ENCODE measurements at regions not wholly inside any gene's neighbourhood (a gene's known extent, or its start where the extent isn't known, plus 50 kb on each side); places are given as distances from the start of the nearest gene placed in this dataset.

GRCh38 chr17:73706858-73707257, 62.6 kb upstream of the SDK2 start:
- Histone ChIP-seq H3K9me3 (ENCODE audit: control insufficient read depth in 2 of 2, insufficient read depth in 1 of 2, low read depth in 1 of 2, low read length in 1 of 2) (peaks cover 0 to 4% of the 10 kb centered on the region in 2 donors), H3K4me1 (ENCODE audit: control insufficient read depth in 2 of 2, insufficient read depth in 2 of 2, low read length in 1 of 2) (peaks cover 0 to 4% of the 10 kb centered on the region in 2 donors), H3K27me3 (ENCODE audit: control insufficient read depth in 1 of 2, insufficient read depth in 2 of 2, low read length in 2 of 2) (peaks cover 0 to 5% of the 10 kb centered on the region in 2 donors), H3K36me3 (ENCODE audit: control insufficient read depth in 2 of 2, insufficient read depth in 2 of 2, low read length in 1 of 2) (no peaks in the 10 kb centered on the region), H3K27ac (ENCODE audit: low read depth in 2 of 2, low read length in 1 of 2) (no peak overlapping the region), H3K4me3 (ENCODE audit: low read depth in 1 of 2, low read length in 2 of 2) (no peak overlapping the region)
- 66 to 72% methylated on average over 9 of the region's 9 CpGs for WGBS, 2 donors

GRCh38 chr17:73707358-73707757, 63.1 kb upstream of the SDK2 start:
- H3K4me1 ChIP-seq (ENCODE audit: control insufficient read depth in 2 of 2, insufficient read depth in 2 of 2, low read length in 1 of 2), result peaks cover 0 to 4% of the 10 kb centered on the region in 2 donors
- H3K9me3 ChIP-seq (ENCODE audit: control insufficient read depth in 2 of 2, insufficient read depth in 1 of 2, low read depth in 1 of 2, low read length in 1 of 2), result peaks cover 0 to 4% of the 10 kb centered on the region in 2 donors
- H3K27ac ChIP-seq (ENCODE audit: low read depth in 2 of 2, low read length in 1 of 2), result no peak overlapping the region
- H3K27me3 ChIP-seq (ENCODE audit: control insufficient read depth in 1 of 2, insufficient read depth in 2 of 2, low read length in 2 of 2), result peaks cover 0 to 5% of the 10 kb centered on the region in 2 donors
- no peaks in the 10 kb centered on the region for H3K36me3 ChIP-seq (ENCODE audit: control insufficient read depth in 2 of 2, insufficient read depth in 2 of 2, low read length in 1 of 2)
- 85 to 92% methylated on average over 4 of the region's 4 CpGs for WGBS, 2 donors
- no peak overlapping the region for H3K4me3 ChIP-seq (ENCODE audit: low read depth in 1 of 2, low read length in 2 of 2)

- H3K4me1 ChIP-seq (ENCODE audit: control insufficient read depth in 2 of 2, insufficient read depth in 2 of 2, low read length in 1 of 2), result peaks cover 0 to 4% of the 10 kb centered on the region in 2 donors
- H3K27ac ChIP-seq (ENCODE audit: low read depth in 2 of 2, low read length in 1 of 2), result no peak overlapping the region
- no peaks in the 10 kb centered on the region for H3K36me3 ChIP-seq (ENCODE audit: control insufficient read depth in 2 of 2, insufficient read depth in 2 of 2, low read length in 1 of 2)
- 12 to 17% methylated on average over 15 of the region's 15 CpGs for WGBS, 2 donors
- peaks cover 0 to 5% of the 10 kb centered on the region in 2 donors for H3K27me3 ChIP-seq (ENCODE audit: control insufficient read depth in 1 of 2, insufficient read depth in 2 of 2, low read length in 2 of 2)
- H3K4me3 ChIP-seq (ENCODE audit: low read depth in 1 of 2, low read length in 2 of 2), result no peak overlapping the region
- peaks cover 0 to 4% of the 10 kb centered on the region in 2 donors for H3K9me3 ChIP-seq (ENCODE audit: control insufficient read depth in 2 of 2, insufficient read depth in 1 of 2, low read depth in 1 of 2, low read length in 1 of 2)
Measured at GRCh38 chr17:73710095-73710592, 65.9 kb upstream of the SDK2 start.

- Histone ChIP-seq H3K4me3 (ENCODE audit: low read depth in 1 of 2, low read length in 2 of 2) (no peak overlapping the region), H3K36me3 (ENCODE audit: control insufficient read depth in 2 of 2, insufficient read depth in 2 of 2, low read length in 1 of 2) (no peaks in the 10 kb centered on the region), H3K4me1 (ENCODE audit: control insufficient read depth in 2 of 2, insufficient read depth in 2 of 2, low read length in 1 of 2) (peaks cover 0 to 4% of the 10 kb centered on the region in 2 donors), H3K9me3 (ENCODE audit: control insufficient read depth in 2 of 2, insufficient read depth in 1 of 2, low read depth in 1 of 2, low read length in 1 of 2) (peaks cover 0 to 4% of the 10 kb centered on the region in 2 donors), H3K27ac (ENCODE audit: low read depth in 2 of 2, low read length in 1 of 2) (no peak overlapping the region), H3K27me3 (ENCODE audit: control insufficient read depth in 1 of 2, insufficient read depth in 2 of 2, low read length in 2 of 2) (peaks cover 0 to 5% of the 10 kb centered on the region in 2 donors)
- WGBS, 2 donors, result 63 to 68% methylated on average over 5 of the region's 5 CpGs
Measured at GRCh38 chr17:73711184-73711583, 66.9 kb upstream of the SDK2 start.

- Histone ChIP-seq H3K27me3 (ENCODE audit: control insufficient read depth in 1 of 2, insufficient read depth in 2 of 2, low read length in 2 of 2) (peaks cover 0 to 5% of the 10 kb centered on the region in 2 donors), H3K4me1 (ENCODE audit: control insufficient read depth in 2 of 2, insufficient read depth in 2 of 2, low read length in 1 of 2) (peaks cover 0 to 4% of the 10 kb centered on the region in 2 donors), H3K36me3 (ENCODE audit: control insufficient read depth in 2 of 2, insufficient read depth in 2 of 2, low read length in 1 of 2) (no peaks in the 10 kb centered on the region), H3K4me3 (ENCODE audit: low read depth in 1 of 2, low read length in 2 of 2) (no peak overlapping the region), H3K27ac (ENCODE audit: low read depth in 2 of 2, low read length in 1 of 2) (no peak overlapping the region), H3K9me3 (ENCODE audit: control insufficient read depth in 2 of 2, insufficient read depth in 1 of 2, low read depth in 1 of 2, low read length in 1 of 2) (peaks cover 0 to 4% of the 10 kb centered on the region in 2 donors)
- 71 to 78% methylated on average over 8 of the region's 8 CpGs for WGBS, 2 donors
Measured at GRCh38 chr17:73711916-73712315, 67.7 kb upstream of the SDK2 start.

- peaks cover 0 to 5% of the 10 kb centered on the region in 2 donors for H3K27me3 ChIP-seq (ENCODE audit: control insufficient read depth in 1 of 2, insufficient read depth in 2 of 2, low read length in 2 of 2)
- H3K9me3 ChIP-seq (ENCODE audit: control insufficient read depth in 2 of 2, insufficient read depth in 1 of 2, low read depth in 1 of 2, low read length in 1 of 2), result no peaks in the 10 kb centered on the region
- H3K36me3 ChIP-seq (ENCODE audit: control insufficient read depth in 2 of 2, insufficient read depth in 2 of 2, low read length in 1 of 2), result no peaks in the 10 kb centered on the region
- WGBS, 2 donors, result 31 to 39% methylated on average over 9 of the region's 9 CpGs
- peaks cover 0 to 4% of the 10 kb centered on the region in 2 donors for H3K4me1 ChIP-seq (ENCODE audit: control insufficient read depth in 2 of 2, insufficient read depth in 2 of 2, low read length in 1 of 2)
- H3K4me3 ChIP-seq (ENCODE audit: low read depth in 1 of 2, low read length in 2 of 2), result no peak overlapping the region
- no peak overlapping the region for H3K27ac ChIP-seq (ENCODE audit: low read depth in 2 of 2, low read length in 1 of 2)
Measured at GRCh38 chr17:73713136-73713535, 68.9 kb upstream of the SDK2 start.

- Histone ChIP-seq H3K4me1 (ENCODE audit: control insufficient read depth in 2 of 2, insufficient read depth in 2 of 2, low read length in 1 of 2) (peaks cover 3 to 4% of the 10 kb centered on the region in 2 donors), H3K36me3 (ENCODE audit: control insufficient read depth in 2 of 2, insufficient read depth in 2 of 2, low read length in 1 of 2) (no peaks in the 10 kb centered on the region), H3K27me3 (ENCODE audit: control insufficient read depth in 1 of 2, insufficient read depth in 2 of 2, low read length in 2 of 2) (no peaks in the 10 kb centered on the region), H3K27ac (ENCODE audit: low read depth in 2 of 2, low read length in 1 of 2) (no peak overlapping the region), H3K9me3 (ENCODE audit: control insufficient read depth in 2 of 2, insufficient read depth in 1 of 2, low read depth in 1 of 2, low read length in 1 of 2) (no peaks in the 10 kb centered on the region), H3K4me3 (ENCODE audit: low read depth in 1 of 2, low read length in 2 of 2) (no peak overlapping the region)
- 71 to 74% methylated on average over 10 of the region's 10 CpGs for WGBS, 2 donors
Measured at GRCh38 chr17:73715769-73716168, 71.5 kb upstream of the SDK2 start.

- no peaks in the 10 kb centered on the region for H3K9me3 ChIP-seq (ENCODE audit: control insufficient read depth in 2 of 2, insufficient read depth in 1 of 2, low read depth in 1 of 2, low read length in 1 of 2)
- H3K4me1 ChIP-seq (ENCODE audit: control insufficient read depth in 2 of 2, insufficient read depth in 2 of 2, low read length in 1 of 2), result peaks cover 0 to 3% of the 10 kb centered on the region in 2 donors
- H3K27ac ChIP-seq (ENCODE audit: low read depth in 2 of 2, low read length in 1 of 2), result no peak overlapping the region
- WGBS, 2 donors, result 72 to 80% methylated on average over 5 of the region's 5 CpGs
- H3K4me3 ChIP-seq (ENCODE audit: low read depth in 1 of 2, low read length in 2 of 2), result no peak overlapping the region
- H3K36me3 ChIP-seq (ENCODE audit: control insufficient read depth in 2 of 2, insufficient read depth in 2 of 2, low read length in 1 of 2), result no peaks in the 10 kb centered on the region
- H3K27me3 ChIP-seq (ENCODE audit: control insufficient read depth in 1 of 2, insufficient read depth in 2 of 2, low read length in 2 of 2), result no peaks in the 10 kb centered on the region
Measured at GRCh38 chr17:73717690-73718089, 73.4 kb upstream of the SDK2 start.

GRCh38 chr17:73718362-73718761, 74.1 kb upstream of the SDK2 start:
- Histone ChIP-seq H3K27ac (ENCODE audit: low read depth in 2 of 2, low read length in 1 of 2) (no peak overlapping the region), H3K9me3 (ENCODE audit: control insufficient read depth in 2 of 2, insufficient read depth in 1 of 2, low read depth in 1 of 2, low read length in 1 of 2) (no peaks in the 10 kb centered on the region), H3K27me3 (ENCODE audit: control insufficient read depth in 1 of 2, insufficient read depth in 2 of 2, low read length in 2 of 2) (no peaks in the 10 kb centered on the region), H3K4me1 (ENCODE audit: control insufficient read depth in 2 of 2, insufficient read depth in 2 of 2, low read length in 1 of 2) (peaks cover 0 to 3% of the 10 kb centered on the region in 2 donors), H3K36me3 (ENCODE audit: control insufficient read depth in 2 of 2, insufficient read depth in 2 of 2, low read length in 1 of 2) (no peaks in the 10 kb centered on the region), H3K4me3 (ENCODE audit: low read depth in 1 of 2, low read length in 2 of 2) (no peak overlapping the region)

GRCh38 chr17:73718912-73719311, 74.7 kb upstream of the SDK2 start:
- WGBS, 2 donors, result 58 to 59% methylated on average over 9 of the region's 9 CpGs
- no peaks in the 10 kb centered on the region for H3K27me3 ChIP-seq (ENCODE audit: control insufficient read depth in 1 of 2, insufficient read depth in 2 of 2, low read length in 2 of 2)
- no peak overlapping the region for H3K4me3 ChIP-seq (ENCODE audit: low read depth in 1 of 2, low read length in 2 of 2)
- no peak overlapping the region for H3K27ac ChIP-seq (ENCODE audit: low read depth in 2 of 2, low read length in 1 of 2)
- H3K4me1 ChIP-seq (ENCODE audit: control insufficient read depth in 2 of 2, insufficient read depth in 2 of 2, low read length in 1 of 2), result peaks cover 0 to 3% of the 10 kb centered on the region in 2 donors
- no peaks in the 10 kb centered on the region for H3K9me3 ChIP-seq (ENCODE audit: control insufficient read depth in 2 of 2, insufficient read depth in 1 of 2, low read depth in 1 of 2, low read length in 1 of 2)
- no peaks in the 10 kb centered on the region for H3K36me3 ChIP-seq (ENCODE audit: control insufficient read depth in 2 of 2, insufficient read depth in 2 of 2, low read length in 1 of 2)

All from esophagus (tissue), 2 donors.